T-cell (primary cell): ENCODE measurements at regions not wholly inside any gene's neighbourhood (a gene's known extent, or its start where the extent isn't known, plus 50 kb on each side); places are given as distances from the start of the nearest gene placed in this dataset.

ENCODE experiments used
- ATAC-seq, 4 experiments: fragments of 200-7000 bp in 3 of 4; fragments of 150-1000 bp in 1 of 4; cut with Tn5 transposase; replicated peaks in 1 of 4; 1 replicate in 3 of 4; 2 replicates in 1 of 4; pipeline ENCODE4 v1.10.0; 2021; ENCODE audit warnings: moderate library complexity in 3 of 4, mild to moderate bottlenecking in 2 of 4, moderate number of reproducible peaks in 1 of 4
- CTCF ChIA-PET, 2 donors: fragments of 300-600 bp; sonication (Branson Sonifier 250); formaldehyde crosslinking; loops; one replicate each; lab custom pipeline; 2022; ENCODE audit warnings: antibody characterized with exemption in 2 of 2; lab: Charles Lee
- POLR2A ChIA-PET, 2 donors: fragments of 300-600 bp; sonication (Branson Sonifier 250); formaldehyde crosslinking; loops; one replicate each; lab custom pipeline; 2022; ENCODE audit warnings: antibody characterized with exemption in 2 of 2; lab: Charles Lee
- DNase-seq, 35 experiments: peaks; one replicate each; pipeline versions ENCODE4 v3.0.0 to v3.0.0-alpha.2; 2013 to 2023
- H3K27ac ChIP-seq: one replicate; pipeline ENCODE4 v1.5.1; 2013; ENCODE audit warnings: low read length
- H3K27me3 ChIP-seq, 2 experiments: replicated peaks in 1 of 2; 1 replicate in 1 of 2; 2 replicates in 1 of 2; pipeline versions ENCODE4 v1.6.1 to v1.7.0; 2013; ENCODE audit warnings: low read length in 1 of 2, mixed read lengths in 1 of 2; ENCODE audit not compliant: control insufficient read depth in 2 of 2, insufficient read depth in 2 of 2; ENCODE audit errors: extremely low read depth in 1 of 2
- H3K36me3 ChIP-seq, 2 donors: 1 replicate in 1 of 2; 2 replicates in 1 of 2; pipeline versions ENCODE4 v1.6.1 to v1.7.0; 2013; ENCODE audit warnings: low read length in 1 of 2; ENCODE audit not compliant: control insufficient read depth in 2 of 2, insufficient read depth in 1 of 2; ENCODE audit errors: extremely low read depth in 1 of 2
- H3K4me1 ChIP-seq, 2 experiments: 1 replicate in 1 of 2; 2 replicates in 1 of 2; pipeline versions ENCODE4 v1.6.1 to v1.7.0; 2013; ENCODE audit warnings: low read length in 2 of 2, mixed read lengths in 1 of 2; ENCODE audit not compliant: insufficient read depth in 2 of 2, control insufficient read depth in 1 of 2; ENCODE audit errors: extremely low read depth in 1 of 2
- H3K4me3 ChIP-seq, 2 donors: 1 replicate in 1 of 2; 2 replicates in 1 of 2; pipeline versions ENCODE4 v1.5.1 to v1.7.0; 2013; ENCODE audit warnings: mild to moderate bottlenecking in 2 of 2, low read length in 1 of 2, moderate library complexity in 1 of 2; ENCODE audit not compliant: control insufficient read depth in 1 of 2; ENCODE audit errors: extremely low read depth in 1 of 2
- H3K9me3 ChIP-seq: 2 replicates; pipeline ENCODE4 v1.7.0; 2013
- H3K27ac Mint-ChIP-seq, 2 donors: one replicate each; pipeline ENCODE4 v1.8.0; 2020 to 2021; ENCODE audit warnings: mild to moderate bottlenecking in 2 of 2, mixed read lengths in 2 of 2
- H3K27me3 Mint-ChIP-seq, 2 donors: one replicate each; pipeline ENCODE4 v1.8.0; 2021 to 2022; ENCODE audit warnings: mixed read lengths in 2 of 2
- H3K36me3 Mint-ChIP-seq: one replicate; pipeline ENCODE4 v1.8.0; 2021; ENCODE audit warnings: mixed read lengths
- H3K4me1 Mint-ChIP-seq, 3 donors: one replicate each; pipeline ENCODE4 v1.8.0; 2020 to 2022; ENCODE audit warnings: mixed read lengths in 3 of 3, mild to moderate bottlenecking in 1 of 3
- H3K4me3 Mint-ChIP-seq, 3 donors: one replicate each; pipeline ENCODE4 v1.8.0; 2020 to 2022; ENCODE audit warnings: mild to moderate bottlenecking in 3 of 3, mixed read lengths in 3 of 3, moderate library complexity in 3 of 3
- H3K9me3 Mint-ChIP-seq, 3 donors: one replicate each; pipeline ENCODE4 v1.8.0; 2020 to 2022; ENCODE audit warnings: mixed read lengths in 3 of 3
- WGBS: methylation state at CpG from one replicate; pipeline ENCODE4 v1.1.5; 2013; ENCODE audit warnings: missing lambda C conversion rate; ENCODE audit not compliant: insufficient coverage; 5-methylcytosine and 5-hydroxymethylcytosine counted together

- Histone ChIP-seq H3K27ac (no peak overlapping the region), H3K4me3 (no peak overlapping the region), H3K4me1 (no peaks in the 10 kb centered on the region), H3K9me3 (no peaks in the 10 kb centered on the region), H3K27me3 (peaks cover 0 to 4% of the 10 kb centered on the region in 2 experiments), H3K36me3 (no peaks in the 10 kb centered on the region)
- no peaks in the 10 kb centered on the region for H3K36me3 Mint-ChIP-seq
- ChIA-PET POLR2A (interaction anchor here in 1 of 2 donors (0.6 kb wide), 2 partner anchors 349 to 1088 kb away, joined by 3 to 4 read pairs; no protein-coding TSS in a partner anchor), CTCF (no interaction called here)
- peaks cover 4 to 10% of the 10 kb centered on the region in 2 donors for H3K27me3 Mint-ChIP-seq
- no peak for ATAC-seq
- H3K4me3 Mint-ChIP-seq, result no peak overlapping the region
- peaks cover 7 to 10% (median 8%) of the 10 kb centered on the region in 3 donors for H3K4me1 Mint-ChIP-seq
- no peak for DNase-seq
- no peak overlapping the region for H3K27ac Mint-ChIP-seq
- H3K9me3 Mint-ChIP-seq, result no peaks in the 10 kb centered on the region
Measured at GRCh38 chr7:17407229-17407628, 108.8 kb downstream of the AHR start.

DNA sequence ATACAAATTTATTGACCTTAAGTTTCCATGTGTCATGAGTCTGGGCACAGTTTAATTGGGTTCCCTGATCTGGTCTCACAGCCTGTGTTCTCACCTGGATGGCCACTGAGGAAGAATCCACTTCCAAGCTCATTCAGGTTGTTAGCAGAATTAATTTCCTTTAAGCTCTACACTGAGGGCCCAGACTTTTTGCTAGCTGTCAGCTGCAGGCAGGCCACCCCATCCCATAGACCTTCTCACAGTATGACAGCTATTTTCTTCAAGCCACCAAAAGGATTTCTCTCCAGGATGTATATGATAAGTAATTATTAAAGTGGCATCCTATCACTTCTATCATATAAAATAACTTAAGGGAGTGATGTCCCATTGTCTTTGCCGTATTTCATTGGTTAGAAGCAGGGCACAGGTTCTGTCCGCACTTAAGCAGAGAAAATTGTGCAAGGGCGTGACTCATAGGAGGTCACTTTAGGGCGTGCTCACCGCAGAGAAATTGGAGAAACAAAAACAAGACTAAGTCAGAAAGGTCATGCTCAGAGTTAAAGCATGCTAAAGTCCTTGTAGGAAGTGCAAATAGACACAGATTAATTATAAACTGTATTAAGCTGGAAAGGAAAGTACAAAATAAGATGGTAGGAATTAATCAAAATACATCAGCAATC lies 109.9 kb downstream of the AHR start:
- ChIA-PET POLR2A (no interaction called here), CTCF (no interaction called here)
- Mint-ChIP-seq H3K27ac (no peak overlapping the region), H3K4me3 (no peak overlapping the region), H3K27me3 (peaks cover 4 to 6% of the 10 kb centered on the region in 2 donors), H3K36me3 (no peaks in the 10 kb centered on the region), H3K4me1 (peaks cover 0 to 2% (median 0%) of the 10 kb centered on the region in 3 donors), H3K9me3 (no peaks in the 10 kb centered on the region)
- peak in 2 of 35 experiments; percentile 1 to 23 for DNase-seq
- H3K9me3 ChIP-seq, result no peaks in the 10 kb centered on the region
- H3K27ac ChIP-seq, result no peak overlapping the region
- no peaks in the 10 kb centered on the region for H3K4me1 ChIP-seq
- H3K4me3 ChIP-seq, result no peak overlapping the region
- no peak for ATAC-seq
- 86% methylated on average over 3 of the region's 5 CpGs for WGBS
- peaks cover 0 to 4% of the 10 kb centered on the region in 2 experiments for H3K27me3 ChIP-seq
- no peaks in the 10 kb centered on the region for H3K36me3 ChIP-seq

- Histone ChIP-seq H3K27ac (no peak overlapping the region), H3K9me3 (no peaks in the 10 kb centered on the region), H3K4me3 (no peak overlapping the region), H3K36me3 (no peaks in the 10 kb centered on the region), H3K4me1 (no peaks in the 10 kb centered on the region), H3K27me3 (peaks cover 0 to 2% of the 10 kb centered on the region in 2 experiments)
- DNase-seq, result no peak
- Mint-ChIP-seq H3K36me3 (no peaks in the 10 kb centered on the region), H3K4me3 (no peak overlapping the region), H3K27me3 (peaks cover 4 to 6% of the 10 kb centered on the region in 2 donors), H3K4me1 (peaks cover 0 to 2% (median 0%) of the 10 kb centered on the region in 3 donors), H3K9me3 (no peaks in the 10 kb centered on the region), H3K27ac (no peak overlapping the region)
- WGBS, result no CpG with 5 or more reads among the region's 4 CpGs
- no peak for ATAC-seq
- CTCF ChIA-PET, result no interaction called here
- POLR2A ChIA-PET, result no interaction called here
Measured at GRCh38 chr7:17408904-17409290, 110.4 kb downstream of the AHR start.

GRCh38 chr7:17411922-17412321 lies 113.5 kb downstream of the AHR start:
- ATAC-seq (no peak), DNase-seq (no peak)
- no peaks in the 10 kb centered on the region for H3K9me3 ChIP-seq
- H3K36me3 Mint-ChIP-seq, result no peaks in the 10 kb centered on the region
- H3K27ac ChIP-seq, result no peak overlapping the region
- no peak overlapping the region for H3K4me3 Mint-ChIP-seq
- H3K36me3 ChIP-seq, result no peaks in the 10 kb centered on the region
- H3K27me3 Mint-ChIP-seq, result no peaks in the 10 kb centered on the region
- H3K9me3 Mint-ChIP-seq, result no peaks in the 10 kb centered on the region
- CTCF ChIA-PET, result no interaction called here
- H3K4me3 ChIP-seq, result no peak overlapping the region
- H3K27me3 ChIP-seq, result no peaks in the 10 kb centered on the region
- 88% methylated on average over 1 of the region's 3 CpGs for WGBS
- no peaks in the 10 kb centered on the region for H3K4me1 Mint-ChIP-seq
- H3K27ac Mint-ChIP-seq, result no peak overlapping the region
- no peaks in the 10 kb centered on the region for H3K4me1 ChIP-seq
- POLR2A ChIA-PET, result interaction anchor here in 1 of 2 donors (0.6 kb wide), 1 partner anchor 1617 kb away, joined by 3 read pairs; no protein-coding TSS in a partner anchor

DNA sequence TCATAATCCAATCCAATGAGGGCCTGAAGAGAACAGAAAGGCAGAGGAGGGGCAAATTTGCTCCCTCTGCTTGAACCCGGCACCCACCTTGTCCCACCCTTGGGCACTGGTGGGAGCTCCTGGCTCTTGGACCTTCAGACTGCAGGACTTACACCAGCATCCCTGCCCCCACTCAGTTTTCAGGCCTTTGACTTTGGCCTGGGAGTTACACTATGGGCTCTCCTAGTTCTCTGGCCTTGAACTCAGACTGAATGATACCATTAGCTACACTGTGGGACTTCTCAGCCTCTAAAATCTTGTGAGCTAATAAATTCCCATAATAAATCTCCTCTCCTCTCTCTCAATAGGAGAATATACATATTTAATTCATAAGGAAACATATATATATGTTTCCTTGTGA lies 114.4 kb downstream of the AHR start:
- Mint-ChIP-seq H3K27me3 (no peaks in the 10 kb centered on the region), H3K27ac (no peak overlapping the region), H3K4me3 (no peak overlapping the region), H3K4me1 (no peaks in the 10 kb centered on the region), H3K36me3 (no peaks in the 10 kb centered on the region), H3K9me3 (no peaks in the 10 kb centered on the region)
- H3K4me3 ChIP-seq, result no peak overlapping the region
- no peaks in the 10 kb centered on the region for H3K27me3 ChIP-seq
- no peak for ATAC-seq
- ChIA-PET POLR2A (interaction anchor here in 1 of 2 donors (0.6 kb wide), 1 partner anchor 1616 kb away, joined by 3 read pairs; no protein-coding TSS in a partner anchor), CTCF (no interaction called here)
- 100% methylated on average over 1 of the region's 1 CpG for WGBS
- no peak overlapping the region for H3K27ac ChIP-seq
- no peaks in the 10 kb centered on the region for H3K9me3 ChIP-seq
- H3K36me3 ChIP-seq, result no peaks in the 10 kb centered on the region
- no peaks in the 10 kb centered on the region for H3K4me1 ChIP-seq
- no peak for DNase-seq

DNA sequence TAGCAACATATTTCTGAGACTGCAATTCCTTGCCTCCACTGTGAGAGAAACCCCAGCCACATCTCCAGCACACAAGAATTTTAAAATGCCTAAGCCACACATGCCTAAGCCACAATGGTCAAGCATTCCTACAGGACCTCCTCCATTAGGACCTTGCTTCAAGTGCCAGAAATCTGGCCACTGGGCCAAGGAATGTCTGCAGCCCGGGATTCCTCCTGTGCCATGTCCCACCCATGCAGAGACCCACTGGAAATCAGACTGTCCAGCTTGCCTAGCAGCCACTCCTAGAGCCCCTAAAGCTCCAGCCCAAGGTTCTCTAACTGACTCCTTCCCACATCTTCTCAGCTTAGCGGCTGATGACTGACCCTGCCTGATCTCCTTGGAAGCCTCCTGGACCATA lies 117.5 kb downstream of the AHR start:
- WGBS, result 78% methylated on average over 1 of the region's 2 CpGs
- no peaks in the 10 kb centered on the region for H3K27me3 Mint-ChIP-seq
- no peaks in the 10 kb centered on the region for H3K36me3 ChIP-seq

More for the DNA sequence above, 117.5 kb downstream of the AHR start:
- Histone ChIP-seq H3K27ac (no peak overlapping the region), H3K27me3 (no peaks in the 10 kb centered on the region), H3K9me3 (no peaks in the 10 kb centered on the region), H3K4me3 (no peak overlapping the region), H3K4me1 (no peaks in the 10 kb centered on the region)
- ChIA-PET CTCF (no interaction called here), POLR2A (no interaction called here)
- Mint-ChIP-seq H3K4me1 (no peaks in the 10 kb centered on the region), H3K27ac (no peak overlapping the region), H3K36me3 (no peaks in the 10 kb centered on the region), H3K9me3 (no peaks in the 10 kb centered on the region), H3K4me3 (no peak overlapping the region)
- ATAC-seq (no peak), DNase-seq (no peak)
